Neuron (in vitro differentiated cells): ENCODE measurements at regions not wholly inside any gene's neighbourhood (a gene's known extent, or its start where the extent isn't known, plus 50 kb on each side); places are given as distances from the start of the nearest gene placed in this dataset.

Experiments used
- H2AFZ ChIP-seq: one replicate; pipeline ENCODE4 v1.6.1; 2013; ENCODE audit warnings: low read depth, mild to moderate bottlenecking, inconsistent platforms, low read length, moderate library complexity
- H3K27me3 ChIP-seq: one replicate; pipeline ENCODE4 v1.6.1; 2013; ENCODE audit warnings: low read length; ENCODE audit not compliant: insufficient read depth
- H3K36me3 ChIP-seq: one replicate; pipeline ENCODE4 v1.6.1; 2013; ENCODE audit warnings: low read length; ENCODE audit not compliant: insufficient read depth
- H3K4me1 ChIP-seq: one replicate; pipeline ENCODE4 v1.6.1; 2013; ENCODE audit warnings: low read length; ENCODE audit not compliant: insufficient read depth
- H3K4me3 ChIP-seq: 2 replicates; pipeline ENCODE4 v1.5.1; 2013; ENCODE audit warnings: mild to moderate bottlenecking, low read length, moderate library complexity
- H3K9me3 ChIP-seq: one replicate; pipeline ENCODE4 v1.6.1; 2013; ENCODE audit warnings: low read length

DNA sequence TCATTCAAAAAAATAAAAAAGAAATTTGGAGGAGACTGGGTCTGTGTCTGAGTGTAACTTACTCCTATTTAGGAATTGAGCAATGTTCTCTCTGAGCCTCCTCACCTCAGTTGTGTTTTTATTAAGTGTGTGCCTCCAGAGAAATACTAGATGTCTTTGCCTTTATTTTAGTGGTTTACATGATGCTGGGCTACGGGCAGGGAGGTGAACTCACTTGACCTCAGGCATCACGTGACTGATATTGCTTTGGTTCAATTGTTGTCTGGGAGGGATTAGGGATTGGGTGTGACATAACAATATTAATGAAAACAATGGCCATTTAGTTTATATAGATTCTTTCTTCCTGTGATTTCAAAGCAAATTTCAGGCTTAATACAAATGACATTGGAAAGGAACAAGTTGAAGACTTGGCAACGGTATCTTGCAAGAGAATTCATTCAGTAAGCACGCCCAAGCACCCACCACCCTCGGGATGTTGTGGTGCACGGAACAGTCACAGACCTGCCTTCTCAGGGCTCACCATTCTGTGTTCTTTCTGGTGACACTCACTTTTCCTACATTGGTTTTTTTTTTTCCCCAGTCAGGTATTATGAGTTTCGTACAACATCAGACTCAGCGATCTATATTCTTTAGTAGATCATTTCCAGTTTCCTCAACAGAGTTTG lies 77.5 kb downstream of the BMP4 start:
- Histone ChIP-seq H3K4me3 (no peak overlapping the region), H3K27me3 (no peaks in the 10 kb centered on the region), H3K9me3 (no peaks in the 10 kb centered on the region), H3K36me3 (no peaks in the 10 kb centered on the region), H2AFZ (no peak overlapping the region), H3K4me1 (no peaks in the 10 kb centered on the region)

DNA sequence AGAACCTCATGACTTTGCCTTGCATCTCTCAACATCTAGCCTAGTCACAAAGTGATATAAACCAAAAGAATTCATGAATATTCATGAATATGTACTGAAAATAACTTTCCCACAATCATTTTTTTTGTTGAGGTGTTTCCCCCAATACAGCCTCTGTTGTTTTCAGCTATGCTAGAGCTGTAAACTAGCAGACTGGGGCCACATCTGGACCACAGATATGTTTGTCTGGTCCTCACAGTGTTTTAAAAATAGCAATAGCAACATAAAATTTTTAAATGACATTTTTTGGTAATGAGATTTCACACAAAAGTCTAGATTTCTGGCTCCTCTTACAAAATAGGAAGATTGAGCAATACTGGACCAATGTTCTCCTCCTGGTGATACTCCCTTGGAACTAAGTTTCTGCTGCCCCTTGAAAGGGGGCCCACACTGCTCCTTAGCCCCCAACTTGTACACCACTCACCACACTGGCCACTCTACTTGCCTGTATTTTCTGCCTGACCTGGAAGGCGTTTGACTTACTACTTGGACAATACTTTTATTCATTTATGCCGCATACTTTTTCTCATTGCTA lies 81.2 kb downstream of the BMP4 start:
- H3K36me3 ChIP-seq: no peaks in the 10 kb centered on the region
- H3K9me3 ChIP-seq: no peaks in the 10 kb centered on the region
- no peak overlapping the region for H2AFZ ChIP-seq
- no peaks in the 10 kb centered on the region for H3K4me1 ChIP-seq
- H3K27me3 ChIP-seq: no peaks in the 10 kb centered on the region
- H3K4me3 ChIP-seq: no peak overlapping the region

DNA sequence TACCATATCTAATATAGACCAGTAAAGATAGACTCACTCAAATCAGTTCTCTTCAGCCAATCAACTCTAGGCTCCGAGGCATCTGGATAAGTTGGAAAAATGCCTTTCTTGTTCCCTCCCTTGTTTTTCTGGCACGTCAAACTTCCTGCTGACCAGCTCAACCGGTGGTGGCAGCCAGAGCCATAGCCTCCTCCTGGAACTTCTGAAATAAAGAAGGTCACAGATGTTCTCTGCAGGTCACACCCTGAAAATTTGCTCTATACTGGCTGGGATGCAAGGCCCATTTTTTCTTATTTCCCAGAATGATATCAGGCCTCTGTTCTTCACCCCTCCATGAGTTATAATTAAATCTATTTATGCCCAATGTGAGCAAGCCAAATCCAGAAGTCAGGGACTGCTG lies 81.9 kb downstream of the BMP4 start:
- Histone ChIP-seq H2AFZ (no peak overlapping the region), H3K4me3 (no peak overlapping the region), H3K4me1 (no peaks in the 10 kb centered on the region), H3K36me3 (no peaks in the 10 kb centered on the region), H3K9me3 (no peaks in the 10 kb centered on the region), H3K27me3 (no peaks in the 10 kb centered on the region)

DNA sequence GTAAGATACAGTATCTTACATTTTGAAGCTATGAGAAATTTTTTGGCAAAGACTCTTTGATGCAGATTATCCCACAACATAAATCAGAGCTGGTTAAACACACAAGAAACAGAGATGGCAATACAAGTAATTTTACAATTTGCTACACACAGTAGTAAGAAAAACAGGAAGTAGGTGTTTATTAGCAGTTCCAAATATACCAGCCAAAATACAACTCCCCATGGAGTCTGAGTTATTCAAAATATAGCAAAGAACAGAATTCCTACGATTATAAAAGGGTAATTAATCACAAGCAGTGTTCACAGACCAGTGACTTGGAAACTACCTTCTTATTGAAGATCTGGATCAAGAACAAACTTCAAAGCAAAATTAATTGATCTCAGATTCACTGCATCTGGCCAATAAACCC lies 83.9 kb downstream of the BMP4 start:
- Histone ChIP-seq H3K27me3 (no peaks in the 10 kb centered on the region), H2AFZ (no peak overlapping the region), H3K4me1 (no peaks in the 10 kb centered on the region), H3K9me3 (no peaks in the 10 kb centered on the region), H3K36me3 (no peaks in the 10 kb centered on the region), H3K4me3 (no peak overlapping the region)

DNA sequence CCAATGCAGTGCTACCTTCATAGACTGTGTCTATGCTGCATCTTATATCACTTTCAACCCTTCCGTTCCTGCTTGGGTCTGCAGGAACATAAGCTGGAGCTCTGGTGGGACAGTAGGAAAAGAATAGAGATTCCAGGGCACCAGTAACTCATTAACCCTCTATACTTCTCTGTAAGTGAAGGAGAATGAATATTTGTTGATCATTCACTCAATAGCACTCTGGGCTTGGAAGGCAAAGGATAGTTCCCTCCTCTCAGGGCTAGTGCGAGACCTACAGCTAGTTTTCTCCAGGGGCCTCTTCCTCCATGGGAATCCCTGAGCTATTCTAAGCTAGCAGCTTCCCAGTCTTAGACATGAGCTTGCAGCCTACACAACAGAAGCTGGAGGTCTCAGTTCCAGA lies 84.7 kb downstream of the BMP4 start:
- no peaks in the 10 kb centered on the region for H3K27me3 ChIP-seq
- H3K4me3 ChIP-seq: no peak overlapping the region
- no peak overlapping the region for H2AFZ ChIP-seq
- no peaks in the 10 kb centered on the region for H3K9me3 ChIP-seq
- H3K36me3 ChIP-seq: no peaks in the 10 kb centered on the region
- H3K4me1 ChIP-seq: no peaks in the 10 kb centered on the region

DNA sequence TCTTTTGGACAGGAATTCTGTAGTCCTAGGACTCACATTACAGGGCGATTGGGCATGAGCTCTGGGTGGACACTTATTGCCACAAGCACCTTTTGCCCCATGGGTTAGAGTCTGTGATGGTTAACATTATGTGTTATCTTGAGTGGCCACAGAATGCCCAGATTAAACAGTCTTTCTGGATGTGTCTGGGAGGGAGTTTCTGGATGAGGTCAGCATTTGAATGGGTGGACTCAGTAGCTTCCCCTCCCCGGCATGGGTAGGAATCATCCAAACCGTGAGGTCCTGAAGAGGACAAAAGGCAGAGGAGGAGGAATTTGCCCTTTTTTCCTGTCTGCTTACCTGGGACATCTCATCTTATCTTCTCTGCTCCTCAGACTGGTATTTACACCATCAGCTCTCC lies 85.6 kb downstream of the BMP4 start:
- no peaks in the 10 kb centered on the region for H3K9me3 ChIP-seq
- no peaks in the 10 kb centered on the region for H3K4me1 ChIP-seq
- no peak overlapping the region for H3K4me3 ChIP-seq
- H2AFZ ChIP-seq: no peak overlapping the region
- H3K36me3 ChIP-seq: no peaks in the 10 kb centered on the region
- H3K27me3 ChIP-seq: peaks cover 3% of the 10 kb centered on the region

DNA sequence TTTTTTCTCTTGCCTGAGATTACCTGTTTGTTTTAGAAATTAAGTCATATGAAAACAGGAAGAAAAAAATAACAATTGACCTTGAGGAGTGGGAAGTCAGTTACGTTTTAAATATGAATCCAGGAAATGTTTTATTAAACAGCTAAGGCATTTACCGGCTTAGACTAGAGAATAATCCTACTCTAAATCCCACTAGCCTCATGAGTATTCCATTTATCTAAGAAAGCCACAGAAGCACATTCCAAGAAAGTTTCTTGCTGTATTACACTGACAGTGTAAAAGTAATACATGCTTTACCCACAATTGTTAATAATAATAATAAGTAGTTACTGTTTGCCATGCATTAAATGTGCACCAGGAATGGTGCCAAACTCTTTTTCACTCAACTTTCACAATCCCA lies 90.9 kb downstream of the BMP4 start:
- H2AFZ ChIP-seq: no peak overlapping the region
- H3K36me3 ChIP-seq: no peaks in the 10 kb centered on the region
- no peaks in the 10 kb centered on the region for H3K9me3 ChIP-seq
- no peaks in the 10 kb centered on the region for H3K4me1 ChIP-seq
- no peak overlapping the region for H3K4me3 ChIP-seq
- peaks cover 3% of the 10 kb centered on the region for H3K27me3 ChIP-seq

DNA sequence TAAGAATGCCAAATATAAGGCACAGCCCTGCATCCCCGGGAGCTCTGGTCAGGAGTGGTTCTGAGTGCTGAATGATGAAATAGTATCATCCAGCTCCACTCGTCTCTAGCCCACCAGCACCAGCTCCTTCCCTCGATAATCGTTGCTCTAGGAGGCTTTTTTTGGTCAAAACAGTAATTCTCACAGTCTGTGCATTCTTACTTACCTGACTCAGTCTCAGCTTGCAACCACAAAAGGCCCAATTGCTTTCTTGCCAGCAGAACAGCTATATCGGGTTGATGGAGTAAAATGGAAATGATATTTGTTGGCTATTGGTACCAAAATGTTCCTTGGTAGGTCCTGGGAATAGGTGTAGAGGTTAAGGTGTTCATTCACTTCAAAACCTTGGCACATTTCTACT lies 94.8 kb downstream of the BMP4 start:
- H3K27me3 ChIP-seq: peaks cover 3% of the 10 kb centered on the region
- H3K4me3 ChIP-seq: no peak overlapping the region
- H3K4me1 ChIP-seq: no peaks in the 10 kb centered on the region
- no peaks in the 10 kb centered on the region for H3K9me3 ChIP-seq
- H2AFZ ChIP-seq: no peak overlapping the region
- H3K36me3 ChIP-seq: no peaks in the 10 kb centered on the region

DNA sequence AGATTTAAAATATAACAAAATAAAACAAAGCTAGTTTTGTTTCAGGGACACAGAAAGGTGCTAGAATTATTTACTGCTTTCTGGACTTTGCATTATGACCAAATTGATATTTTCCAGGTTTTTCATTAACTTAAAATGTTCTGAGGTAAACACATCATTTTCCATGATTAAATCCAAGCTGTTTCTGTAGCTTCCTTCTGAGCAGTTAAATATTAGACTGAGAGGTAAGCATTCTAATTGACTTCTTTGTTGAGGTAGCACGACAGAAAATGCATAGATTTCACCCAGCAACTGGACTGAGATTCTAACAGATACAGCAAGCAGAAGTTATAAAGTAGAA lies 98.3 kb downstream of the BMP4 start:
- Histone ChIP-seq H3K27me3 (no peaks in the 10 kb centered on the region), H2AFZ (no peak overlapping the region), H3K4me3 (no peak overlapping the region), H3K36me3 (no peaks in the 10 kb centered on the region), H3K9me3 (no peaks in the 10 kb centered on the region), H3K4me1 (no peaks in the 10 kb centered on the region)

DNA sequence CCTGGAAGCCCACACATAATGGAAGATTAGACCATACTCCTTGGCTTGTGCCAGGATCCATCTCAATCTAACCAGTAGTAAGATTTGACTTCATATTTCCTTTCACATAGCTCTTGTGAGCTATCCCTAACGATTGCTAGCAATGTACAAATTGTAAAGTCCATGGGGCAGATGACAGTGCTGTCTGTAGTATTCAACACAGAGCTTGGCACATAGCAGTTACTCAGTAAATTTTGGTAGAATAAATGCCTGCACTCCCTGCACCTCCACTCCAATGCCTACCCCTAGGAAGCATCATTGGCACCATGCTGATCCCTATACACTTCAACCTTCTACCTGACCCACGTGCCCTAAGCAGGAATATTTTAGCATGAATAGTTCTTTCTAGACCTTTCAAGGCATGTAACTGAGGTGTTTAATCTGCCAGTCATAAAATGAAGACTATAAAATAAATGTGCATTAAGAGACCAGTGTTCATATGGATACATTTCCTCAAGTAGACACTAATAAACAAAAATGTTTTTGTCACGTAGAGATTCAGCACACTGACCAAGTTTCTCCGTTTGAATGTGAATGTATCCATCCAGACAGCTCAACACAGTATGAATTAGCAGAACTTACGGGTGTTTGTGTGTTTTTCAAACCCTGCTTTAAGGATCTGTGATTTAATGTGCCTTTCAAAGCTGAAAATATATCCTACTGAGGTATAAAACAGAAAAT lies 98.8 kb downstream of the BMP4 start:
- Histone ChIP-seq H3K27me3 (no peaks in the 10 kb centered on the region), H3K36me3 (no peaks in the 10 kb centered on the region), H3K9me3 (no peaks in the 10 kb centered on the region), H2AFZ (no peak overlapping the region), H3K4me1 (no peaks in the 10 kb centered on the region), H3K4me3 (no peak overlapping the region)

DNA sequence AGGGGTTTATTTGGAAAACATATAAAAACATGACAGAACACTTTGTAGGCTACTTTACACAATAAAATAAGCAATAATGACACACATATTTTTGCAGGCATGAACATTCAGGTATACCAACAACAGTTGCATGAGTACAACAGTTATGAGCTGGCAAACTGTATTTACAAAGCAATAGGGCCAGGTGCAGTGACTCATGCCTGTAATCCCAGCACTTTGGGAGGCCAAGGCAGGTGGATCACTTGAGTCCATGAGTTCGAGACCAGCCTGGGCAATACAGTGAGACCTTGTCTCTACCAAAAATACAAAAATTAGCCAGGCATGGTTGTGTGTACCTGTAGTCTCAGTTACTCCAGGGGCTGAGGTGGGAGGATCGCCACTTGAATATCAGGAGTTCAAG lies 101.1 kb downstream of the BMP4 start:
- H2AFZ ChIP-seq: no peak overlapping the region
- no peaks in the 10 kb centered on the region for H3K4me1 ChIP-seq
- no peaks in the 10 kb centered on the region for H3K36me3 ChIP-seq
- no peak overlapping the region for H3K4me3 ChIP-seq
- no peaks in the 10 kb centered on the region for H3K9me3 ChIP-seq
- no peaks in the 10 kb centered on the region for H3K27me3 ChIP-seq

DNA sequence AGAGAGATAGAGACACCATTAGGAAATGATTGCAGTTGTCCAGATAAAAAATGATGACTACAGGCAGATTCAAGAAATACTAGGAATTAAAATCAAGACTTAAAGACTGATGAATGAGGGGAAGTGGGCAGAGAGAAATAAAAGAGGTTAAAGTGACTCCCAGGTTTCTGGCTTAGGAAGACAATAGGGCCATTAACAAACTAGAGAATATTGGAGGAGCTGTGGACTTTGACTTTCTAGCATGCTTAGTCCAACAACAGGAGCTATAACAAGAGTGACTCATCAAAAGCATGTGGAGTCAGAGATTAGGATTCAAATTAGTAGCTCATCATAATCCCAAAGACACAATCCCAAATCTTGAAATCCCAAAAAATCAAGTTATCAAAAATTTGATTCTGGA lies 101.5 kb downstream of the BMP4 start:
- H3K4me3 ChIP-seq: no peak overlapping the region
- H3K4me1 ChIP-seq: no peaks in the 10 kb centered on the region
- no peaks in the 10 kb centered on the region for H3K36me3 ChIP-seq
- H3K27me3 ChIP-seq: no peaks in the 10 kb centered on the region
- H2AFZ ChIP-seq: no peak overlapping the region
- H3K9me3 ChIP-seq: no peaks in the 10 kb centered on the region

DNA sequence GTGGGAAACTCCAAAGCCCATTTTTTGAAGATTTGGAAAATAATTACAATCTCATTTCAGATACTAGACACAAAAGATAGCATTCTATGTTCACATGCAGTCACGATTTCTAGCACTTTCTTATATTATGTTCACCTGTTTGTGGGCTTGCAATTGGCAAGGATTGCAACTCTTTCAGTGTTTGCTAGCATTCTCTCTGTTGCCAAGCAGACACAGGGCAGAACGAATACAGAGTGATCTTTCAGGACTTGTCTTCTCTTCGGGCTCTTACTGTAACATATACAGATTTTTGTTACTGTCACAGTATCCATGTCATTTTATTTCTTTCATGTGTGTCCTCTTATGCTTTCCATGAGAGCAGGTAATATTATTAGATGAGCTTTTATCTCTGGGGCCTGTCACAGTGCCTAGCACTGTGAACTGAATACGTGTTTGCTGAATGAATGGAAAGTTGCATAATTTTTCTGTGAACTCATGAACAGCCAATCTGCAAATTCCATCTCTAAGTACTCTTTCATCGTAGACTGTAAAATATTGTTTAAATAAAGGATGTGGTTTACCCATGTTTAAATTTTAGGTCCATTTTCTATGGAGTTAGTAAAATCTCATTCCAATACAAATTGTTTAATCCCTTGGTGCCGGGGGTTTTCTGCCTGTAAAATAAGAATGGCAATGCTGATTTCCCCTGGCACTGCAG lies 105.1 kb downstream of the BMP4 start:
- Histone ChIP-seq H3K9me3 (no peaks in the 10 kb centered on the region), H3K27me3 (no peaks in the 10 kb centered on the region), H3K4me3 (no peak overlapping the region), H3K4me1 (no peaks in the 10 kb centered on the region), H2AFZ (no peak overlapping the region), H3K36me3 (no peaks in the 10 kb centered on the region)
